SK-N-SH treated with all-trans-retinoic acid at 6 μM for 48 hours (cell line): ENCODE measurements at regions not wholly inside any gene's neighbourhood (a gene's known extent, or its start where the extent isn't known, plus 50 kb on each side); places are given as distances from the start of the nearest gene placed in this dataset.

Experiments used
- ATAC-seq: fragments of 200-7000 bp; cut with Tn5 transposase; 3 replicates; pipeline ENCODE4 v1.9.1; 2020; ENCODE audit warnings: mild to moderate bottlenecking, moderate library complexity
- BACH2 ChIP-seq: fragments of 250-450 bp; sonication (Bioruptor Pico); IDR thresholded peaks from 2 replicates; pipeline ENCODE4 v1.9.0; 2021; ENCODE audit warnings: mild to moderate bottlenecking, borderline replicate concordance
- CREB5 ChIP-seq: fragments of 250-450 bp; sonication (Bioruptor Pico); IDR thresholded peaks from 2 replicates; pipeline ENCODE4 v1.5.1; 2020; ENCODE audit warnings: low read depth, mild to moderate bottlenecking, moderate library complexity
- CSDC2 ChIP-seq: fragments of 250-450 bp; sonication (Bioruptor Pico); IDR thresholded peaks from 2 replicates; pipeline ENCODE4 v1.5.0; 2020; ENCODE audit warnings: mild to moderate bottlenecking, moderate library complexity
- GLIS3 ChIP-seq: fragments of 250-450 bp; sonication (Bioruptor Pico); IDR thresholded peaks from 2 replicates; pipeline ENCODE4 v1.5.0; 2020; ENCODE audit warnings: mild to moderate bottlenecking, moderate library complexity
- ISL1 ChIP-seq: fragments of 250-450 bp; sonication (Bioruptor Pico); IDR thresholded peaks from 2 replicates; pipeline ENCODE4 v2.1.2; 2022; ENCODE audit warnings: mild to moderate bottlenecking, moderate library complexity
- OSR1 ChIP-seq: fragments of 250-450 bp; sonication (Bioruptor Pico); IDR thresholded peaks from 2 replicates; pipeline ENCODE4 v1.8.0; 2022; ENCODE audit warnings: moderate library complexity, mild to moderate bottlenecking, inconsistent platforms
- PATZ1 ChIP-seq: fragments of 250-450 bp; sonication (Bioruptor Pico); IDR thresholded peaks from 2 replicates; pipeline ENCODE4 v1.8.0; 2020; ENCODE audit warnings: mild to moderate bottlenecking, moderate library complexity, borderline replicate concordance
- PPARA ChIP-seq: fragments of 250-450 bp; sonication (Bioruptor Pico); IDR thresholded peaks from 2 replicates; pipeline ENCODE4 v1.5.0; 2020; ENCODE audit warnings: mild to moderate bottlenecking, borderline replicate concordance
- RARB ChIP-seq: fragments of 250-450 bp; sonication (Bioruptor Pico); IDR thresholded peaks from 2 replicates; pipeline ENCODE4 v1.8.0; 2021; ENCODE audit warnings: mild to moderate bottlenecking, moderate library complexity
- TCF4 ChIP-seq: fragments of 250-450 bp; sonication (Bioruptor Pico); IDR thresholded peaks from 2 replicates; pipeline ENCODE4 v1.8.0; 2021; ENCODE audit warnings: mild to moderate bottlenecking, moderate library complexity, borderline replicate concordance
- TOX ChIP-seq: fragments of 250-450 bp; sonication (Bioruptor Pico); IDR thresholded peaks from 2 replicates; pipeline ENCODE4 v1.8.0; 2021; ENCODE audit warnings: mild to moderate bottlenecking, moderate library complexity, borderline replicate concordance
- TSHZ2 ChIP-seq: fragments of 250-450 bp; sonication (Bioruptor Pico); IDR thresholded peaks from 2 replicates; pipeline ENCODE4 v1.5.0; 2020; ENCODE audit warnings: mild to moderate bottlenecking, moderate library complexity
- ZC3H10 ChIP-seq: fragments of 250-450 bp; sonication (Bioruptor Pico); IDR thresholded peaks from 2 replicates; pipeline ENCODE4 v1.5.1; 2021; ENCODE audit warnings: mild to moderate bottlenecking, moderate library complexity
- ZFP3 ChIP-seq: fragments of 250-450 bp; sonication (Bioruptor Pico); IDR thresholded peaks from 2 replicates; pipeline ENCODE4 v1.5.0; 2020; ENCODE audit warnings: mild to moderate bottlenecking, moderate library complexity
- ZNF565 ChIP-seq: fragments of 450-650 bp; formaldehyde crosslinking; conservative IDR thresholded peaks from 2 replicates; pipeline ENCODE4 v1.5.0; 2020; ENCODE audit warnings: low read depth, mild to moderate bottlenecking, moderate library complexity
- ZNF70 ChIP-seq: fragments of 450-650 bp; formaldehyde crosslinking; IDR thresholded peaks from 2 replicates; pipeline ENCODE4 v1.5.0; 2020; ENCODE audit warnings: mild to moderate bottlenecking, moderate library complexity
- ZNF8 ChIP-seq: fragments of 450-650 bp; formaldehyde crosslinking; IDR thresholded peaks from 2 replicates; pipeline ENCODE4 v1.5.0; 2020; ENCODE audit warnings: mild to moderate bottlenecking, moderate library complexity
- TF ChIP-seq, protein P1 (sequence below): fragments of 250-450 bp; sonication (Bioruptor Pico); IDR thresholded peaks from 2 replicates; pipeline ENCODE4 v1.8.0; 2021; ENCODE audit warnings: low read depth, mild to moderate bottlenecking, moderate library complexity, borderline replicate concordance
- TF ChIP-seq, protein P2 (sequence below): fragments of 250-450 bp; sonication (Bioruptor Pico); IDR thresholded peaks from 2 replicates; pipeline ENCODE4 v1.5.1; 2021; ENCODE audit warnings: mild to moderate bottlenecking, moderate library complexity

- ATAC-seq: no peak
- TF ChIP-seq, protein P1, sequence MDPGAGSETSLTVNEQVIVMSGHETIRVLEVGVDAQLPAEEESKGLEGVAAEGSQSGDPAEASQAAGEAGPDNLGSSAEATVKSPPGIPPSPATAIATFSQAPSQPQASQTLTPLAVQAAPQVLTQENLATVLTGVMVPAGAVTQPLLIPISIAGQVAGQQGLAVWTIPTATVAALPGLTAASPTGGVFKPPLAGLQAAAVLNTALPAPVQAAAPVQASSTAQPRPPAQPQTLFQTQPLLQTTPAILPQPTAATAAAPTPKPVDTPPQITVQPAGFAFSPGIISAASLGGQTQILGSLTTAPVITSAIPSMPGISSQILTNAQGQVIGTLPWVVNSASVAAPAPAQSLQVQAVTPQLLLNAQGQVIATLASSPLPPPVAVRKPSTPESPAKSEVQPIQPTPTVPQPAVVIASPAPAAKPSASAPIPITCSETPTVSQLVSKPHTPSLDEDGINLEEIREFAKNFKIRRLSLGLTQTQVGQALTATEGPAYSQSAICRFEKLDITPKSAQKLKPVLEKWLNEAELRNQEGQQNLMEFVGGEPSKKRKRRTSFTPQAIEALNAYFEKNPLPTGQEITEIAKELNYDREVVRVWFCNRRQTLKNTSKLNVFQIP (CRISPR knock-in tag): no peak
- TF ChIP-seq PATZ1 (CRISPR knock-in tag) (no peak), CREB5 (CRISPR knock-in tag) (no peak), BACH2 (CRISPR knock-in tag) (no peak), ZNF565 (no peak), ZC3H10 (no peak), TOX (CRISPR knock-in tag) (no peak), ISL1 (CRISPR knock-in tag) (no peak), ZNF8 (CRISPR knock-in tag) (no peak), ZFP3 (CRISPR knock-in tag) (no peak), CSDC2 (CRISPR knock-in tag) (no peak), RARB (CRISPR knock-in tag) (no peak), PPARA (CRISPR knock-in tag) (no peak), TCF4 (no peak), ZNF70 (no peak), OSR1 (CRISPR knock-in tag) (no peak), TSHZ2 (CRISPR knock-in tag) (no peak)
- TF ChIP-seq, protein P2, sequence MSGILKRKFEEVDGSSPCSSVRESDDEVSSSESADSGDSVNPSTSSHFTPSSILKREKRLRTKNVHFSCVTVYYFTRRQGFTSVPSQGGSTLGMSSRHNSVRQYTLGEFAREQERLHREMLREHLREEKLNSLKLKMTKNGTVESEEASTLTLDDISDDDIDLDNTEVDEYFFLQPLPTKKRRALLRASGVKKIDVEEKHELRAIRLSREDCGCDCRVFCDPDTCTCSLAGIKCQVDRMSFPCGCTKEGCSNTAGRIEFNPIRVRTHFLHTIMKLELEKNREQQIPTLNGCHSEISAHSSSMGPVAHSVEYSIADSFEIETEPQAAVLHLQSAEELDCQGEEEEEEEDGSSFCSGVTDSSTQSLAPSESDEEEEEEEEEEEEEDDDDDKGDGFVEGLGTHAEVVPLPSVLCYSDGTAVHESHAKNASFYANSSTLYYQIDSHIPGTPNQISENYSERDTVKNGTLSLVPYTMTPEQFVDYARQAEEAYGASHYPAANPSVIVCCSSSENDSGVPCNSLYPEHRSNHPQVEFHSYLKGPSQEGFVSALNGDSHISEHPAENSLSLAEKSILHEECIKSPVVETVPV: no peak
Observed at GRCh38 chr2:122100346-122100745, 344.9 kb downstream of the TSN start.

GRCh38 chr2:122100756-122101155 lies 345.3 kb downstream of the TSN start:
- TF ChIP-seq TSHZ2 (CRISPR knock-in tag) (no peak), TOX (CRISPR knock-in tag) (no peak), BACH2 (CRISPR knock-in tag) (no peak), CSDC2 (CRISPR knock-in tag) (no peak), PPARA (CRISPR knock-in tag) (no peak), ZC3H10 (no peak), GLIS3 (CRISPR knock-in tag) (no peak), TCF4 (no peak), ZNF70 (no peak)
- ATAC-seq: no peak
